Prostate gland (tissue), 2 donors: ENCODE measurements at regions not wholly inside any gene's neighbourhood (a gene's known extent, or its start where the extent isn't known, plus 50 kb on each side); places are given as distances from the start of the nearest gene placed in this dataset.

Experiments
- DNase-seq: peaks from one replicate; pipeline ENCODE4 v3.0.0-alpha.2; 2019; ENCODE audit warnings: low spot score
- H3K27ac ChIP-seq, 2 donors: fragments of 200-600 bp; sonication (generic); 2 replicates each; pipeline ENCODE4 v1.5.1; 2017 to 2019
- H3K27me3 ChIP-seq: fragments of 200-600 bp; sonication (generic); replicated peaks from 2 replicates; pipeline ENCODE4 v1.5.1; 2019; ENCODE audit not compliant: insufficient read depth
- H3K36me3 ChIP-seq, 2 donors: fragments of 200-600 bp; sonication (generic); 1 replicate in 1 of 2; 2 replicates in 1 of 2; pipeline versions ENCODE4 v1.5.1 to v1.8.1; 2017 to 2019
- H3K4me1 ChIP-seq: fragments of 200-600 bp; sonication (generic); replicated peaks from 2 replicates; pipeline ENCODE4 v1.5.1; 2019
- H3K4me3 ChIP-seq, 2 donors: fragments of 200-600 bp; sonication (generic); 2 replicates each; pipeline ENCODE4 v1.5.1; 2017 to 2019
- H3K9me3 ChIP-seq: fragments of 200-600 bp; sonication (generic); 2 replicates; pipeline ENCODE4 v1.5.1; 2017
- CTCF ChIP-seq, 4 experiments: fragments of 200-600 bp in 2 of 4; fragments of 450-650 bp in 2 of 4; sonication (generic) in 2 of 4; IDR thresholded peaks; 1 replicate in 3 of 4; 2 replicates in 1 of 4; pipeline ENCODE4 v1.5.1; 2016 to 2019; ENCODE audit warnings: antibody characterized with exemption in 4 of 4, mild to moderate bottlenecking in 2 of 4, moderate library complexity in 2 of 4
- POLR2A ChIP-seq: fragments of 450-650 bp; IDR thresholded peaks from one replicate; pipeline ENCODE4 v1.6.1; 2016; ENCODE audit warnings: antibody characterized with exemption, mild to moderate bottlenecking
- POLR2AphosphoS5 ChIP-seq: sonication (generic); formaldehyde crosslinking; IDR thresholded peaks from one replicate; pipeline ENCODE4 v1.6.1; 2017; ENCODE audit warnings: antibody characterized with exemption
- WGBS: methylation state at CpG from one replicate; pipeline ENCODE4 v1.1.5; 2018; 5-methylcytosine and 5-hydroxymethylcytosine counted together
- intact Hi-C: fragments of 100-400 bp; cut with DNase I; formaldehyde crosslinking; loops from one replicate; pipeline ENCODE4 v1.14.2; 2022

GRCh38 chr1:187527346-187527745 lies 698.6 kb downstream of the PLA2G4A start:
- H3K4me3 ChIP-seq: no peak overlapping the region
- DNase-seq: no peak
- no peaks in the 10 kb centered on the region for H3K27me3 ChIP-seq
- no peaks in the 10 kb centered on the region for H3K36me3 ChIP-seq
- H3K9me3 ChIP-seq: no peaks in the 10 kb centered on the region
- TF ChIP-seq CTCF (IDR thresholded peaks at IDR 0.05) (no peak), POLR2AphosphoS5 (no peak), POLR2A (no peak)
- no peak overlapping the region for H3K27ac ChIP-seq
- 82% methylated on average over 3 of the region's 3 CpGs for WGBS
- H3K4me1 ChIP-seq: no peaks in the 10 kb centered on the region
- intact Hi-C loops: no loop called here

- Histone ChIP-seq H3K36me3 (no peaks in the 10 kb centered on the region), H3K4me1 (no peaks in the 10 kb centered on the region), H3K27ac (no peak overlapping the region), H3K4me3 (no peak overlapping the region), H3K9me3 (no peaks in the 10 kb centered on the region), H3K27me3 (no peaks in the 10 kb centered on the region)
- DNase-seq: no peak
- intact Hi-C loops: no loop called here
- no peak for TF ChIP-seq POLR2AphosphoS5
- no peak for TF ChIP-seq CTCF (IDR thresholded peaks at IDR 0.05)
- TF ChIP-seq POLR2A: no peak
- WGBS: 72% methylated on average over 4 of the region's 4 CpGs
Observed at GRCh38 chr1:187537936-187538335, 709.2 kb downstream of the PLA2G4A start.

- intact Hi-C loops: no loop called here
- H3K4me3 ChIP-seq: no peak overlapping the region
- H3K36me3 ChIP-seq: no peaks in the 10 kb centered on the region
- no peaks in the 10 kb centered on the region for H3K9me3 ChIP-seq
- WGBS: 90% methylated on average over 3 of the region's 3 CpGs
- H3K27ac ChIP-seq: no peak overlapping the region
- TF ChIP-seq CTCF (IDR thresholded peaks at IDR 0.05): no peak
- TF ChIP-seq POLR2A: no peak
- TF ChIP-seq POLR2AphosphoS5: no peak
- no peak for DNase-seq
- no peaks in the 10 kb centered on the region for H3K4me1 ChIP-seq
- no peaks in the 10 kb centered on the region for H3K27me3 ChIP-seq
Observed at GRCh38 chr1:187549540-187549939, 720.8 kb downstream of the PLA2G4A start.

GRCh38 chr1:187551061-187551460 lies 722.3 kb downstream of the PLA2G4A start:
- no peaks in the 10 kb centered on the region for H3K27me3 ChIP-seq
- H3K36me3 ChIP-seq: no peaks in the 10 kb centered on the region
- no peak overlapping the region for H3K4me3 ChIP-seq
- TF ChIP-seq POLR2A (no peak), CTCF (IDR thresholded peaks at IDR 0.05) (no peak), POLR2AphosphoS5 (no peak)
- H3K4me1 ChIP-seq: no peaks in the 10 kb centered on the region
- H3K9me3 ChIP-seq: no peaks in the 10 kb centered on the region
- intact Hi-C loops: no loop called here
- no peak for DNase-seq
- no peak overlapping the region for H3K27ac ChIP-seq
- 91% methylated on average over 20 of the region's 20 CpGs for WGBS

GRCh38 chr1:187563191-187563590 lies 734.4 kb downstream of the PLA2G4A start:
- Histone ChIP-seq H3K4me1 (no peaks in the 10 kb centered on the region), H3K27me3 (no peaks in the 10 kb centered on the region), H3K9me3 (no peaks in the 10 kb centered on the region), H3K36me3 (no peaks in the 10 kb centered on the region), H3K4me3 (no peak overlapping the region), H3K27ac (no peak overlapping the region)
- TF ChIP-seq CTCF (IDR thresholded peaks at IDR 0.05): no peak
- no peak for TF ChIP-seq POLR2AphosphoS5
- no peak for TF ChIP-seq POLR2A
- intact Hi-C loops: no loop called here
- no peak for DNase-seq
- WGBS: 90% methylated on average over 3 of the region's 3 CpGs
